Activated T-cell treated with anti-CD3 and anti-CD28 coated beads for 24 hours (primary cell): ENCODE measurements at regions not wholly inside any gene's neighbourhood (a gene's known extent, or its start where the extent isn't known, plus 50 kb on each side); places are given as distances from the start of the nearest gene placed in this dataset.
A peak's percentile ranks its signal among the peaks of the same experiment; 100 is the strongest.
"Not testable (repeated sequence)": the region's sequence is repeated elsewhere in the genome, so short reads cannot be mapped to it uniquely, and the experiment has no call there.

ENCODE experiments used
- DNase-seq: peaks from one replicate; pipeline ENCODE4 v3.0.0-alpha.2; 2020; ENCODE audit warnings: low read depth

GRCh38 chr10:23648618-23649017 is 209.7 kb downstream of the OTUD1 start:
- no peak for DNase-seq

- DNase-seq, result no peak
Measured at GRCh38 chr10:23656735-23657134, 217.9 kb downstream of the OTUD1 start.

- DNase-seq, result no peak
Measured at GRCh38 chr10:23657677-23658076, 218.8 kb downstream of the OTUD1 start.

GRCh38 chr10:23671866-23672265 is 233.0 kb downstream of the OTUD1 start:
- not testable (repeated sequence) for DNase-seq

- DNase-seq, result no peak
Measured at GRCh38 chr10:23675585-23675984, 236.7 kb downstream of the OTUD1 start.

GRCh38 chr10:23676296-23676695 is 237.4 kb downstream of the OTUD1 start:
- DNase-seq, result no peak

GRCh38 chr10:23686722-23687121 is 247.8 kb downstream of the OTUD1 start:
- DNase-seq, result no peak

- DNase-seq, result no peak
Measured at GRCh38 chr10:23692736-23693135, 253.9 kb downstream of the OTUD1 start.

GRCh38 chr10:23693501-23693901 is 254.6 kb downstream of the OTUD1 start:
- no peak for DNase-seq

- DNase-seq, result no peak
Measured at GRCh38 chr10:23693925-23694324, 255.1 kb downstream of the OTUD1 start.

GRCh38 chr10:23694446-23694920 is 255.6 kb downstream of the OTUD1 start:
- DNase-seq, result no peak

GRCh38 chr10:23694921-23695824 is 256.3 kb downstream of the OTUD1 start:
- no peak for DNase-seq

GRCh38 chr10:23695825-23696420 is 257.0 kb downstream of the OTUD1 start:
- no peak for DNase-seq

- DNase-seq, result no peak
Measured at GRCh38 chr10:23696476-23696875, 257.6 kb downstream of the OTUD1 start.

GRCh38 chr10:23702977-23703414 is 264.1 kb downstream of the OTUD1 start:
- DNase-seq, result peak; percentile 44

- no peak for DNase-seq
Measured at GRCh38 chr10:23715363-23715762, 276.5 kb downstream of the OTUD1 start.

- DNase-seq, result no peak
Measured at GRCh38 chr10:23717913-23718312, 279.0 kb downstream of the OTUD1 start.

- DNase-seq, result no peak
Measured at GRCh38 chr10:23718946-23719345, 280.1 kb downstream of the OTUD1 start.

GRCh38 chr10:23723796-23724195 is 284.9 kb downstream of the OTUD1 start:
- DNase-seq, result no peak

- DNase-seq, result no peak
Measured at GRCh38 chr10:23725548-23725947, 286.7 kb downstream of the OTUD1 start.

GRCh38 chr10:23742368-23742767 is 303.5 kb downstream of the OTUD1 start:
- DNase-seq, result no peak

GRCh38 chr10:23742807-23743206 is 303.9 kb downstream of the OTUD1 start:
- no peak for DNase-seq

- DNase-seq, result no peak
Measured at GRCh38 chr10:23754179-23754578, 315.3 kb downstream of the OTUD1 start.
